GM10266 (cell line): ENCODE measurements at regions not wholly inside any gene's neighbourhood (a gene's known extent, or its start where the extent isn't known, plus 50 kb on each side); places are given as distances from the start of the nearest gene placed in this dataset.

Experiments
- DNase-seq: peaks from one replicate; pipeline ENCODE4 v3.0.0; 2012; ENCODE audit errors: extremely low spot score
- TF ChIP-seq, protein P1 (sequence below): IDR thresholded peaks from 2 replicates; pipeline ENCODE4 v1.5.1; 2012; ENCODE audit warnings: mild to moderate bottlenecking, low read depth; ENCODE audit not compliant: control insufficient read depth, insufficient read depth; ENCODE audit errors: missing control alignments

DNA sequence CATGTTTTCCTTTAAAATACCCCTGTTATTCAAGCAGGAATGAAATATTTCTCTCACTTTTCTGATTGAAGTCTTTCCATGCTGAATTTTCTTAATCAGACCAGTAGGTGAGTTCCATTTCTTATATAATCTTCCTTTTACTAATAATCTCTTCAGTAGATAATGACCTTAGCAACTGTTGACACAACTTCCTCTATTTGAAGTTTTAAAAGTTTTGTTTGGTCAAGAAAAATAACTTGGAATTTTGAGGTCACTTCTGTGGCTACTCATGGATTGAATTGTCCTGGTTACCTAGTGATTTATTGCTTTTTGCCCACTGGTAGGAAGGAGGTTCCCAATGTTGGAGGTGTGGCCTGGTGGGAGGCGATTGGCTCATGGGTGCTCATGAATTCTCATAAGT lies 70.6 kb upstream of the PAXBP1 start:
- TF ChIP-seq, protein P1, sequence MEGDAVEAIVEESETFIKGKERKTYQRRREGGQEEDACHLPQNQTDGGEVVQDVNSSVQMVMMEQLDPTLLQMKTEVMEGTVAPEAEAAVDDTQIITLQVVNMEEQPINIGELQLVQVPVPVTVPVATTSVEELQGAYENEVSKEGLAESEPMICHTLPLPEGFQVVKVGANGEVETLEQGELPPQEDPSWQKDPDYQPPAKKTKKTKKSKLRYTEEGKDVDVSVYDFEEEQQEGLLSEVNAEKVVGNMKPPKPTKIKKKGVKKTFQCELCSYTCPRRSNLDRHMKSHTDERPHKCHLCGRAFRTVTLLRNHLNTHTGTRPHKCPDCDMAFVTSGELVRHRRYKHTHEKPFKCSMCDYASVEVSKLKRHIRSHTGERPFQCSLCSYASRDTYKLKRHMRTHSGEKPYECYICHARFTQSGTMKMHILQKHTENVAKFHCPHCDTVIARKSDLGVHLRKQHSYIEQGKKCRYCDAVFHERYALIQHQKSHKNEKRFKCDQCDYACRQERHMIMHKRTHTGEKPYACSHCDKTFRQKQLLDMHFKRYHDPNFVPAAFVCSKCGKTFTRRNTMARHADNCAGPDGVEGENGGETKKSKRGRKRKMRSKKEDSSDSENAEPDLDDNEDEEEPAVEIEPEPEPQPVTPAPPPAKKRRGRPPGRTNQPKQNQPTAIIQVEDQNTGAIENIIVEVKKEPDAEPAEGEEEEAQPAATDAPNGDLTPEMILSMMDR: no peak
- DNase-seq: no peak

DNA sequence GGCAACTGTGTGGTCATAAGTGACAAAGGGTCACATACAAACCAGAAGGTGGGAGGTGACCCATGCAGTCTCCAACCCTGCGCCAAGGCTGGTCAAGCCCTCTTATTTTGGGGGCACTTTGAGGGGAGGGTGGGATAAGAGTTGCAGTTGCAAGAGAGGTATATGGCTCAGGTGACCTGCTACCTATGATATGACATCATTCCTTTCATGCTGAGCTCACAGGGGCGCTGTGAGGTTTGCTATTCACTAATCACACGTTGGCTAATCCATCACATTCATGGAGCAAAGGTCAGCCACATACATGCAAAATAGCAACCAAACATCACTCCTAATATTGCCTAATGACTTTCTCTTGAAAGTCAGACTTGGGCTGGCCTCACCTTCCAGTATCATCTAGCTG lies 72.0 kb upstream of the PAXBP1 start:
- no peak for DNase-seq
- TF ChIP-seq, protein P1: no peak

DNA sequence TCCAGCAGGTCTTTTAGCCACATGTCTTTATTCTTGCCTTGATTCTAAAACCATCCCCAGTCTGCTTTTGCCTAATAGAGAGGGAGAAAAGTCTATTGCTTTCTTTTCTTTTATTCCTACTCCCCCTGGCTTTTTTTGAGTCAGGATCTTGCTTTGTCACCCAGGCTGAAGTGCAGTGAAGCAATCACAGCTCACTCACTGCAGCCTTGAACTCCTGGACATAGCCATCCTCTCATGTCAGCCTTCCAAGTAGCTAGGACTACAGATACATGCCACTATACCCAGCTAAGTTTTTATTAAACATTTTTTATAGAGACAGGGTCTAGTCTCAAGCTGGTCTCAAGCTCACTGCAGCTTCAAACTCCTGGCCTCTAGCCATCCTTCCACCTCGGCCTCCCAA lies 72.5 kb upstream of the PAXBP1 start:
- no peak for DNase-seq
- TF ChIP-seq, protein P1: no peak

DNA sequence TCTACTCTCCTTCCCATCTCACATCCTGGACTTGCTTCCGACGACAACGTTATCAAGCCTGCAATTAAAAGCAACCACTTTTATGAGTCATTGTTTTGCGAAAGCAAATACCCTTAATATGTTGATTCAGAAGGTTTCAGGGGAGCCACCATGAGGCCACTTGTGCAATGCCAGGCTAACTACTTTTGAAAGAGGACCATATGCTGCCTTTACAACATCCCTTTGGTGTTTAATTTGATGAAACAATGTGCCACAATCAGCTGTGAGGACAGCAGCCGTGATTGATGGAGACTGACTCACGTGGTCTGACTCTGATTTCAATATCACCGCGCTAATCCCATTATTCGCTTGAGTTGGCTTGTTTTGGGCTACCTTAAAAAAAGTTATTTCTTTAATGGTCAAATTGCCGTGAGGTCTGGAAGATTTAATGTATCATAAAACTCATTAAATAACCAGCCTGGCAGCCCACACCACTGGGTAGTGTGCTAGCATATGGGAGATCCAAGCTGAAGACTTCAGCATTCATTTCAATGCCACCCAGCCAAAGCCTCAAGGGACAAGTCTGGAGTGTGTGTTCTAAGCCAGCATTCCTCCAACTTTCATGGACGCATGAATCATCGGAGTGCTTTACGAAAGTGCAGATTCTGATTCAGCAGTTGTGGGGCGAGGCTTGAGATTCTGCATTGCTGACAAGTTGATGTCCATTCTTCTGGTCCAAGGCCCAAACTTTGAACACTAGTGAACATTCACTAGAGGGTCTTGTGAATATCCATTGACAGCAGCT lies 73.3 kb upstream of the PAXBP1 start:
- no peak for DNase-seq
- TF ChIP-seq, protein P1: no peak

DNA sequence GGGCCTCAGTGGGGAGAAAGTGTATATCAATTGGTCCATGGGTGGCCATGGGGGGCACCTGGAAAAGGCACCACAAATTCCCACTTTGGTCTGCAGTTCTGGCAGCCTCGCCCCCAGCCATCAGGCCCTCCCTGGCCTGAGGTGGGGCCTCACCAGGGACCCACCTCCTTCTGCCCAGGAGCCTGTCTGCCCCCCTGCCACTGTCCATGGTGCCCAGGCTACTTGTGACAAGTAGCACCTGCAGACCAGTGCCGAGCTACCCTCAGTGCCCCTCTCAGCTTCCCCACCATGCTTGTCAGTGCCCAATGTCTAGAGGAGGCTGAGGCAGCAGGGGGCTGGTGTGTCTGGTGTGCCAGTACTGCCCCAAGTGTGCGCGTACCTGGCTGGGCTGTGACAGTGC lies 87.1 kb upstream of the PAXBP1 start:
- no peak for DNase-seq
- TF ChIP-seq, protein P1: no peak

DNA sequence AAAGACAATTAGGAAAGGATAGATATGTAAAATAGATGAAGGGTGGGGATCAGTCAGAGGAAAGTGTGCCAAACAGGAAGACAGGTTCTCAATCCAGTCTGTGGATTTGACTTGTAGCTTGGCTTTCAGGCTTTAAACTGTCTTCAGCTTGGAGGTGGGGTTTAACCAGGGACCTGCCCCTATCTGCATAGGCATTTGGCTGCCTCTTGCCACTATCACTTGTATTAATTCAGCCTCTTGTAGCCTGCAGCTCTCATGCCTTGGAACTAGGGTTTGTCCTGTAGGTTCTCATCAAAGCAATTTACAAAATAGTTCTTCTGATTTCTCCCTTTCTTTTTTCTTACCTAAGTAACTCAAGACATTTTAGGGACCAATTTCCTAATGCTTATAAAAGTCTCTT lies 88.8 kb upstream of the PAXBP1 start:
- DNase-seq: no peak
- TF ChIP-seq, protein P1: no peak

DNA sequence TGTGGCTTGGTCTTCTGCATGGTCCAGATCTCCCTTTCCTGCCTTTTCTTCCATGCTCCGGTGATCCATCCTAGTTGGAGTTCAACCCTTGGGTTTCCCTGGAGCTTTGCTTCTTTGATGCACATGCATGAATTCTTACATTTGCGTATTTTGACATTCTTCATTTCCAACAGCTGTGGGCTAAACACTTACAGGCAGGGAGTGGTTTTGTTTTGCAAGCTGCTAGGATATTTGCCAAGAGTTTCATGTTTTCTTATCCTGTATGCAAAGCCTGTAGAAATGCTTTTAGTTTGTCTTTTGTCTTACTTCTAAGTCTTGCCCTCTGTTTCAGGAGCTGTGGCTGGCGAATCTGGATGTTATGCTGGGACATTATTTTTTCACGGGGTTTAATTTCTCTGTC lies 90.3 kb upstream of the PAXBP1 start:
- TF ChIP-seq, protein P1: no peak
- DNase-seq: no peak
